H9 (cell line): ENCODE measurements at regions not wholly inside any gene's neighbourhood (a gene's known extent, or its start where the extent isn't known, plus 50 kb on each side); places are given as distances from the start of the nearest gene placed in this dataset.

ENCODE experiments used
- DNase-seq: peaks from one replicate; pipeline ENCODE4 v3.0.0-alpha.2; 2017
- H2AFZ ChIP-seq: one replicate; pipeline ENCODE4 v1.6.1; 2013; ENCODE audit warnings: mild to moderate bottlenecking, low read length, control low read depth, moderate library complexity
- H2AK5ac ChIP-seq: 2 replicates; pipeline ENCODE4 v1.6.1; 2013; ENCODE audit warnings: low read length, control low read depth, mixed read lengths; ENCODE audit not compliant: insufficient read length
- H2BK120ac ChIP-seq: one replicate; pipeline ENCODE4 v1.6.1; 2013; ENCODE audit warnings: low read depth, mild to moderate bottlenecking, low read length, control low read depth, inconsistent platforms; ENCODE audit not compliant: poor library complexity, severe bottlenecking
- H2BK12ac ChIP-seq: 2 replicates; pipeline ENCODE4 v1.6.1; 2013; ENCODE audit warnings: low read length, control low read depth, mixed read lengths, low read depth; ENCODE audit not compliant: insufficient read length
- H2BK15ac ChIP-seq: 2 replicates; pipeline ENCODE4 v1.6.1; 2013; ENCODE audit warnings: low read depth, low read length, control low read depth
- H2BK20ac ChIP-seq: one replicate; pipeline ENCODE4 v1.6.1; 2013; ENCODE audit warnings: low read depth, mild to moderate bottlenecking, low read length, control low read depth, inconsistent platforms; ENCODE audit not compliant: poor library complexity, severe bottlenecking
- H2BK5ac ChIP-seq: 2 replicates; pipeline ENCODE4 v1.6.1; 2013; ENCODE audit warnings: low read length, control low read depth, mixed read lengths; ENCODE audit not compliant: insufficient read length
- H3K14ac ChIP-seq: 2 replicates; pipeline ENCODE4 v1.6.1; 2013; ENCODE audit warnings: low read length, control low read depth; ENCODE audit not compliant: insufficient read depth
- H3K18ac ChIP-seq: 2 replicates; pipeline ENCODE4 v1.6.1; 2013; ENCODE audit warnings: low read depth, mild to moderate bottlenecking, mixed read lengths, low read length, control low read depth; ENCODE audit not compliant: insufficient read length
- H3K23ac ChIP-seq: 2 replicates; pipeline ENCODE4 v1.6.1; 2013; ENCODE audit warnings: low read length, control low read depth, mixed read lengths, low read depth; ENCODE audit not compliant: insufficient read length
- H3K23me2 ChIP-seq: 2 replicates; pipeline ENCODE4 v1.6.1; 2013; ENCODE audit warnings: low read depth, mild to moderate bottlenecking, mixed read lengths, low read length, control low read depth; ENCODE audit not compliant: insufficient read length, poor library complexity, severe bottlenecking
- H3K27ac ChIP-seq: 2 replicates; pipeline ENCODE4 v1.5.1; 2013; ENCODE audit warnings: low read length, control low read depth, mixed read lengths, low read depth; ENCODE audit not compliant: insufficient read length
- H3K27me3 ChIP-seq: 2 replicates; pipeline ENCODE4 v1.6.1; 2013; ENCODE audit warnings: low read length, control low read depth, inconsistent platforms; ENCODE audit not compliant: insufficient read depth
- H3K4ac ChIP-seq: 2 replicates; pipeline ENCODE4 v1.6.1; 2013; ENCODE audit warnings: low read depth, mild to moderate bottlenecking, control low read depth, inconsistent platforms, low read length, moderate library complexity
- H3K4me1 ChIP-seq: 2 replicates; pipeline ENCODE4 v1.6.1; 2013; ENCODE audit warnings: low read length, control low read depth, inconsistent platforms; ENCODE audit not compliant: insufficient read depth
- H3K4me2 ChIP-seq: 2 replicates; pipeline ENCODE4 v1.6.1; 2013; ENCODE audit warnings: low read length, control low read depth, mixed read lengths; ENCODE audit not compliant: insufficient read length, insufficient read depth
- H3K56ac ChIP-seq: 2 replicates; pipeline ENCODE4 v1.6.1; 2013; ENCODE audit warnings: low read depth, mild to moderate bottlenecking, mixed read lengths, low read length, control low read depth; ENCODE audit not compliant: insufficient read length
- H3K79me1 ChIP-seq: 2 replicates; pipeline ENCODE4 v1.6.1; 2013; ENCODE audit warnings: low read depth, mild to moderate bottlenecking, moderate library complexity, low read length, control low read depth, inconsistent platforms; ENCODE audit not compliant: insufficient read depth, poor library complexity, severe bottlenecking
- H3K79me2 ChIP-seq: 2 replicates; pipeline ENCODE4 v1.6.1; 2013; ENCODE audit warnings: low read length, control low read depth, inconsistent platforms; ENCODE audit not compliant: insufficient read depth
- H3K9ac ChIP-seq: 2 replicates; pipeline ENCODE4 v1.6.1; 2013; ENCODE audit warnings: low read length, control low read depth, mixed read lengths; ENCODE audit not compliant: insufficient read length; ENCODE audit errors: extremely low read depth
- H3K9me3 ChIP-seq: one replicate; pipeline ENCODE4 v1.6.1; 2013; ENCODE audit warnings: low read depth, low read length, inconsistent platforms; ENCODE audit not compliant: control insufficient read depth
- H3T11ph ChIP-seq: one replicate; pipeline ENCODE4 v1.6.1; 2013; ENCODE audit warnings: mild to moderate bottlenecking, low read length, control low read depth, inconsistent platforms
- H4K20me1 ChIP-seq: one replicate; pipeline ENCODE4 v1.6.1; 2013; ENCODE audit not compliant: control insufficient read depth, insufficient read length, insufficient read depth
- H4K5ac ChIP-seq: 2 replicates; pipeline ENCODE4 v1.6.1; 2013; ENCODE audit warnings: low read depth, mild to moderate bottlenecking, mixed read lengths, low read length, control low read depth; ENCODE audit not compliant: insufficient read length
- H4K8ac ChIP-seq: replicated peaks from 2 replicates; pipeline ENCODE4 v1.6.1; 2013; ENCODE audit warnings: low read length, control low read depth, mixed read lengths, low read depth; ENCODE audit not compliant: insufficient read length
- H4K91ac ChIP-seq: 2 replicates; pipeline ENCODE4 v1.6.1; 2013; ENCODE audit warnings: low read depth, mild to moderate bottlenecking, moderate library complexity, mixed read lengths, low read length, control low read depth; ENCODE audit not compliant: insufficient read length
- H3K27ac Mint-ChIP-seq, 3 experiments: 2 replicates in 2 of 3; 3 replicates in 1 of 3; pipeline ENCODE4 v1.8.0; 2020 to 2021; ENCODE audit warnings: mixed read lengths in 3 of 3, mild to moderate bottlenecking in 1 of 3, moderate library complexity in 1 of 3
- H3K27me3 Mint-ChIP-seq: 2 replicates; pipeline ENCODE4 v1.8.0; 2021; ENCODE audit warnings: low read depth, mild to moderate bottlenecking, moderate library complexity, mixed read lengths
- H3K36me3 Mint-ChIP-seq, 3 experiments: 2 replicates in 2 of 3; 3 replicates in 1 of 3; pipeline ENCODE4 v1.8.0; 2020 to 2021; ENCODE audit warnings: low read depth in 3 of 3, mixed read lengths in 3 of 3; ENCODE audit not compliant: insufficient read depth in 1 of 3
- H3K4me1 Mint-ChIP-seq, 2 experiments: 2 replicates each; pipeline ENCODE4 v1.8.0; 2020; ENCODE audit warnings: mixed read lengths in 2 of 2
- H3K4me3 Mint-ChIP-seq, 2 experiments: 2 replicates in 1 of 2; 3 replicates in 1 of 2; pipeline ENCODE4 v1.8.0; 2020 to 2021; ENCODE audit warnings: mild to moderate bottlenecking in 2 of 2, mixed read lengths in 2 of 2, moderate library complexity in 1 of 2
- H3K9me3 Mint-ChIP-seq, 2 experiments: 2 replicates in 1 of 2; 3 replicates in 1 of 2; pipeline ENCODE4 v1.8.0; 2020; ENCODE audit warnings: mild to moderate bottlenecking in 2 of 2, mixed read lengths in 2 of 2, moderate library complexity in 1 of 2
- WGBS: extraction: QIAGEN DNeasy Blood & Tissue Kit; methylation state at CpG from one replicate; pipeline ENCODE4 v1.1.7; 2013; ENCODE audit warnings: missing lambda C conversion rate, low lambda C conversion rate, mixed read lengths; ENCODE audit not compliant: insufficient read length; ENCODE audit errors: extremely low coverage; 5-methylcytosine and 5-hydroxymethylcytosine counted together
- TF ChIP-seq, protein P1 (sequence below): fragments of 200-600 bp; sonication (generic); conservative IDR thresholded peaks from 3 replicates; pipeline ENCODE4 v1.8.0; 2021; ENCODE audit warnings: antibody characterized with exemption, mild to moderate bottlenecking

DNA sequence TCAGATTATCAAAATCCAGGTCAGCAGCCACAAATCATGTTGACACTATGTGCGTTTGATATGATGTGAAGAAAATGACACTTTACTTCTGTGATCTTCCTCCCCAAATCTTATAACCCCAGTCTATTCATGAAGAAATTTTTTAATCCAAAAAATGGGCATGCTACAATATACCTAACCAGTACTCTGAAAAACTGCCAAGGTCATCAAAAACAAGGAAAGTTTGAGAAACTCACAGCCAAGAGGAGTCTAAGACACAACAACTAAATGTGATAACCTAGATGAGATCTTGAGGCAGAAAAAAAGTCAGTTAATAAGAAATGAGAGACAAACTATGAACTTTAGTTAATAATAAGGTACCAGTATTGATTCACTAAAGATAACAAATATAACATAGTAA, 200.6 kb upstream of the IRAK1BP1 start:
- Mint-ChIP-seq H3K4me3 (no peak overlapping the region), H3K27me3 (no peaks in the 10 kb centered on the region), H3K9me3 (no peaks in the 10 kb centered on the region), H3K27ac (no peak overlapping the region), H3K4me1 (peaks cover 15 to 17% of the 10 kb centered on the region in 2 experiments), H3K36me3 (no peaks in the 10 kb centered on the region)
- H2AFZ ChIP-seq = no peak overlapping the region
- H4K91ac ChIP-seq = no peak overlapping the region
- H3K18ac ChIP-seq = no peak overlapping the region
- H3K23me2 ChIP-seq = no peaks in the 10 kb centered on the region
- H3K4ac ChIP-seq = no peak overlapping the region
- H2BK120ac ChIP-seq = no peak overlapping the region
- H2BK12ac ChIP-seq = no peak overlapping the region
- peaks cover 3% of the 10 kb centered on the region; the same call in 1 of the 2 replicates for H3K4me1 ChIP-seq
- H4K20me1 ChIP-seq = no peaks in the 10 kb centered on the region
- no peak for DNase-seq
- TF ChIP-seq, protein P1, sequence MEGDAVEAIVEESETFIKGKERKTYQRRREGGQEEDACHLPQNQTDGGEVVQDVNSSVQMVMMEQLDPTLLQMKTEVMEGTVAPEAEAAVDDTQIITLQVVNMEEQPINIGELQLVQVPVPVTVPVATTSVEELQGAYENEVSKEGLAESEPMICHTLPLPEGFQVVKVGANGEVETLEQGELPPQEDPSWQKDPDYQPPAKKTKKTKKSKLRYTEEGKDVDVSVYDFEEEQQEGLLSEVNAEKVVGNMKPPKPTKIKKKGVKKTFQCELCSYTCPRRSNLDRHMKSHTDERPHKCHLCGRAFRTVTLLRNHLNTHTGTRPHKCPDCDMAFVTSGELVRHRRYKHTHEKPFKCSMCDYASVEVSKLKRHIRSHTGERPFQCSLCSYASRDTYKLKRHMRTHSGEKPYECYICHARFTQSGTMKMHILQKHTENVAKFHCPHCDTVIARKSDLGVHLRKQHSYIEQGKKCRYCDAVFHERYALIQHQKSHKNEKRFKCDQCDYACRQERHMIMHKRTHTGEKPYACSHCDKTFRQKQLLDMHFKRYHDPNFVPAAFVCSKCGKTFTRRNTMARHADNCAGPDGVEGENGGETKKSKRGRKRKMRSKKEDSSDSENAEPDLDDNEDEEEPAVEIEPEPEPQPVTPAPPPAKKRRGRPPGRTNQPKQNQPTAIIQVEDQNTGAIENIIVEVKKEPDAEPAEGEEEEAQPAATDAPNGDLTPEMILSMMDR = no peak
- H3K27ac ChIP-seq = no peak overlapping the region
- no peaks in the 10 kb centered on the region for H3K9me3 ChIP-seq
- H4K8ac ChIP-seq = no peak overlapping the region
- H3K79me2 ChIP-seq = no peaks in the 10 kb centered on the region
- no peak overlapping the region for H3K23ac ChIP-seq
- no CpG with 5 or more reads among the region's 1 CpG for WGBS
- H3K9ac ChIP-seq = no peak overlapping the region
- H3T11ph ChIP-seq = no peak overlapping the region
- no peak overlapping the region for H2BK20ac ChIP-seq
- no peak overlapping the region for H2BK5ac ChIP-seq
- H2AK5ac ChIP-seq = no peak overlapping the region
- H2BK15ac ChIP-seq = no peak overlapping the region
- no peaks in the 10 kb centered on the region for H3K79me1 ChIP-seq
- H3K56ac ChIP-seq = no peak overlapping the region
- H3K4me2 ChIP-seq = no peak overlapping the region
- no peak overlapping the region for H4K5ac ChIP-seq
- H3K14ac ChIP-seq = no peak overlapping the region
- no peaks in the 10 kb centered on the region for H3K27me3 ChIP-seq
